Upper lobe of left lung (tissue), 4 donors: ENCODE measurements at regions not wholly inside any gene's neighbourhood (a gene's known extent, or its start where the extent isn't known, plus 50 kb on each side); places are given as distances from the start of the nearest gene placed in this dataset.

Experiments
- CTCF ChIP-seq, 6 experiments: fragments of 450-650 bp in 4 of 6; fragments of 200-600 bp in 2 of 6; sonication (generic) in 2 of 6; IDR thresholded peaks; one replicate each; pipeline ENCODE4 v1.5.1; 2016 to 2019; ENCODE audit warnings: antibody characterized with exemption in 6 of 6
- EP300 ChIP-seq, 4 donors: sonication (generic); formaldehyde crosslinking; IDR thresholded peaks; one replicate each; pipeline ENCODE4 v1.5.1; 2017; ENCODE audit warnings: antibody characterized with exemption in 4 of 4, control low read depth in 2 of 4
- POLR2A ChIP-seq, 4 donors: fragments of 450-650 bp; IDR thresholded peaks; one replicate each; pipeline ENCODE4 v1.5.1; 2016 to 2017; ENCODE audit warnings: antibody characterized with exemption in 4 of 4, mild to moderate bottlenecking in 2 of 4
- POLR2AphosphoS5 ChIP-seq, 2 donors: sonication (generic); formaldehyde crosslinking; IDR thresholded peaks; one replicate each; pipeline ENCODE4 v1.5.1; 2017; ENCODE audit warnings: antibody characterized with exemption in 2 of 2

- TF ChIP-seq CTCF (IDR thresholded peaks at IDR 0.05): no peak
- TF ChIP-seq EP300 (IDR thresholded peaks at IDR 0.05): no peak
- TF ChIP-seq POLR2A (IDR thresholded peaks at IDR 0.05): no peak
- TF ChIP-seq POLR2AphosphoS5 (IDR thresholded peaks at IDR 0.05): no peak
Observed at GRCh38 chr6:66516377-66516776, 809.4 kb upstream of the EYS start.
